ENCODE measurements at regions not wholly inside any gene's neighbourhood (a gene's known extent, or its start where the extent isn't known, plus 50 kb on each side); places are given as distances from the start of the nearest gene placed in this dataset.

DNA sequence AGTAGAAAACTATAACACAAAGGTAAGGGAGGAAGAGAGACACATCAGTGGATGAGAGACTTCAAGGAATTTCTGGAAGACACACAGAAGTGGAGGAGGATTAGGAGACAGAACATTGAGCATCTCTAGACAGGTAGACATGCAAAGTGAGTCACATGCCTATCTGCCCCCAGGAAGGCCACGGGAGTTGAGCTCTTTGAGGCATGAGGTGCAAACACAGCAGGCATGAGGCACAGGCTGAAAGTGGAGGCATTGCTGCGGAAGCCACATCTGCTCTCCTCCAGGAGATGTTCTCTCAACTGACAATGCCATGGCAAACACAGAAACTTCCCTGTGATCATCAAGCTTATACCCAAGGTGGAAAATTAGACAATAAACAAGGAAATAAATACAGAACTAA is 481.6 kb upstream of the MYT1L start:
- TF ChIP-seq POLR2A (IDR thresholded peaks at IDR 0.05) = no peak
- TF ChIP-seq, protein P1, sequence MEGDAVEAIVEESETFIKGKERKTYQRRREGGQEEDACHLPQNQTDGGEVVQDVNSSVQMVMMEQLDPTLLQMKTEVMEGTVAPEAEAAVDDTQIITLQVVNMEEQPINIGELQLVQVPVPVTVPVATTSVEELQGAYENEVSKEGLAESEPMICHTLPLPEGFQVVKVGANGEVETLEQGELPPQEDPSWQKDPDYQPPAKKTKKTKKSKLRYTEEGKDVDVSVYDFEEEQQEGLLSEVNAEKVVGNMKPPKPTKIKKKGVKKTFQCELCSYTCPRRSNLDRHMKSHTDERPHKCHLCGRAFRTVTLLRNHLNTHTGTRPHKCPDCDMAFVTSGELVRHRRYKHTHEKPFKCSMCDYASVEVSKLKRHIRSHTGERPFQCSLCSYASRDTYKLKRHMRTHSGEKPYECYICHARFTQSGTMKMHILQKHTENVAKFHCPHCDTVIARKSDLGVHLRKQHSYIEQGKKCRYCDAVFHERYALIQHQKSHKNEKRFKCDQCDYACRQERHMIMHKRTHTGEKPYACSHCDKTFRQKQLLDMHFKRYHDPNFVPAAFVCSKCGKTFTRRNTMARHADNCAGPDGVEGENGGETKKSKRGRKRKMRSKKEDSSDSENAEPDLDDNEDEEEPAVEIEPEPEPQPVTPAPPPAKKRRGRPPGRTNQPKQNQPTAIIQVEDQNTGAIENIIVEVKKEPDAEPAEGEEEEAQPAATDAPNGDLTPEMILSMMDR (IDR thresholded peaks at IDR 0.05 in 4 of 5, conservative IDR thresholded peaks at IDR 0.05 in 1 of 5) = no peak

All from gastrocnemius medialis (tissue), 4 donors.